HG03064 (cell line): ENCODE measurements at regions not wholly inside any gene's neighbourhood (a gene's known extent, or its start where the extent isn't known, plus 50 kb on each side); places are given as distances from the start of the nearest gene placed in this dataset.
"Not testable (repeated sequence)": the region's sequence is repeated elsewhere in the genome, so short reads cannot be mapped to it uniquely, and the experiment has no call there.

Source experiments
- ATAC-seq: cut with Tn5 transposase; IDR thresholded peaks from one replicate; pipeline ENCODE4 v1.9.1; 2021; ENCODE audit warnings: low read depth; ENCODE audit not compliant: unreplicated experiment

DNA sequence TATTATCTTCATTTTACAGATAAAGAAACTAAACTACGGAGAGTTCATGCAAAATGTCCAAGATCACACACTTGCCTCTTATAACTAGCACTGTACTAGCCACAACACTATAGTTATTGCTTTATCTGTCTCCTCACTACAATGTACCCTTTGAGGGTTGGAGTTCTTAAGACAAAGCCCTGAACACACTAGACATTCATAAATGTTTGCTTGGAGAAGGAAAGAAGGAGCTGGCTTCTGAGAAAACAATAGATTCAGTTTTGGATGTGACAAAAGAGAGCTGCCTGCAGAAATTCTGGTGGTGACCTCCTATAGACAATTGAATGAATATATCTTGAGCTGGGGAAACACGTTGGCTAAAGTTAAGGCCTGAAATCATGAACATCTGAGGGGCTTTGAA, 169.9 kb upstream of the ARHGEF26 start:
- ATAC-seq: no peak

DNA sequence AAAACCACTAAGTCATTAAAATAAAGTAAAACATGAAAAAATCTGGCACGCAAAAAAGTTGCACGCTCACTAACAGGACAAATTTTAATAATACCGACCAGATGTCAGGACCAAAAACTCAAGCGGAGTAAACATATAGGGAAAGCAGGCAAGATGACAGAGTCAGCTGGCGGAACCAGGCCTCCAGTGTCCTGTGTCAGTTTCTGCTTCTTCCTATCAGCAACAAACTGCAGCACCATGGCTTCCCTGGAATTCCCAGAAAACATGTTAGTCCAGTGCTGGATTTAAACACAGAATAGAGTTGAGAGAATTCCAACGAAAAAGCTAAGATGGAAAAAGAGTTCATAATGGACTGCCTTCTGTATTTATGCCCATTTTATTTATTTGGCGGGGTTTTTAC, 169.1 kb upstream of the ARHGEF26 start:
- no peak for ATAC-seq

DNA sequence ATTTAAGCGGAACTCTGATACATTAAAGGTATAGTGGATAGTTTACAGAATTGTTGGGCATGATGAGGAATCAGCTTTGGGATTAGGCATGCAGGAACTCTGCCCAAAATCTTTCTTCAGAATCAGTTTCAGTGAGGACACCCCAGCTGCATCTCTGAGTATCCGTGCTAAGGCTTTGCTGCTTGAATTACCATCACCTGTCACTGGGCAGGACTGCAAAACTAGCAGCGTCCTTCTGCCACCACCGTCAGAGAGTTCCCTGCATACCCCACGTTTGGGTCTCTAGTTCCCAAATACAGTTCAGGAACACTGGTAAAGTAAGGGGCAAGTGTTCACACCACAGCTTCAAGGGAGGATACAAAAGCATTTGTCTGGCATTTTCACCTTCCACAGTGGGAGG, 164.6 kb upstream of the ARHGEF26 start:
- no peak for ATAC-seq

DNA sequence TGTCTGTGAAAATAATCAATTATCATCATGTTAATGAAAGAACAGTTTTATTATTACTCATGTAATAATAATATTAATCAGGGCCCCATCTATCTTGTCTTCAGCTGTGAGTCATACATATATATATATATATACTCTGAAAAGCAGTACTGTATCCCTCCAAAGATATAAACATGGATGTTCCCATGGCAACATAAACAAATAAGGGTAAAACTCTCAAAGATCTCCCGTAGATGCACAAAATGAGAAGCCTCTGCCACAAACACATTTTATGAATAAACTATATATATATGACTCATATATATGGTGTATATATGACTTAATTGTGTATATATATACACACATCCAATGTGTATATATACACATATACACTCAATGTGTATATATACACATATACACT, 163.8 kb upstream of the ARHGEF26 start:
- ATAC-seq: no peak

DNA sequence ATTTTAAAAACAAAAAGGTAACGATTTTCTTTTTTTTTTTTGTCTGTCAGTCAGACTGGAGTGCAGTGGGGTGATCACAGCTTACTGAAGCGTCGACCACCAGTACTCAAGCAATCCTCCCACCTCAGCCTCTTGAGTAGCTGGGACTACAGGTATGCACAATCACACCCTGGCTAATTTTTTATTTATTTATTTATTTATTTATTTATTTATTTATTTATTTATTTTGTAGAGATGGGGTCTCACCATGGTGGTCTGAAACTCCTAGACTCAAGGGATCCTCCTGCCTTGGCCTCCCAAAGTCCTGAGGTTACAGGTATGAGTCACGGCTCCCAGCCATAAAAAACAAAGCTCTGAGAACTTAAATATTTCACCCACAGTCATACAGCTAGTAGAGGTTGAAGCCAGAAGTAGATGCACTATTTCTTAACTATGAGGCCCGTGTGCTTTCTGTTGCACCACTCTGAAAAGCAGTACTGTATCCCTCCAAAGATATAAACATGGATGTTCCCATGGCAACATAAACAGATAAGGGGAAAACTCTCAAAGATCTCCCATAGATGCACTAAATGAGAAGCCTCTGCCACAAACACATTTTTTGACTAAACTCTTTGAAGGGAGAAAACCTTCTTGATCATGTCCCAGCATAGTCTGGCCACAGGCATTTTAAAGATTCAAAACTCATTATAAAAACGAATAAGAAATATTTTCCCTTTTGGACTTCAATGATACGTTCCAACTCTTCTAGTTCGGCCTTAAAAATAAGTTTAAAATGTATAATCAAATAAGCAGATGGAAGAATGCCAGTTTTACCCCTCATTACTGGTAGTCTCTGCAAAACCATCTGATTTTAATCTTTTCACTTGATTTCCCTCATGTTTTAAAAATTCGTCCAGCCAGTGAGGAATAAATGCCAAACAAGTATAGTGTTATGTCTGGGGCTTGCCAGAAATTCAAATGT, 162.3 kb upstream of the ARHGEF26 start:
- no peak for ATAC-seq

DNA sequence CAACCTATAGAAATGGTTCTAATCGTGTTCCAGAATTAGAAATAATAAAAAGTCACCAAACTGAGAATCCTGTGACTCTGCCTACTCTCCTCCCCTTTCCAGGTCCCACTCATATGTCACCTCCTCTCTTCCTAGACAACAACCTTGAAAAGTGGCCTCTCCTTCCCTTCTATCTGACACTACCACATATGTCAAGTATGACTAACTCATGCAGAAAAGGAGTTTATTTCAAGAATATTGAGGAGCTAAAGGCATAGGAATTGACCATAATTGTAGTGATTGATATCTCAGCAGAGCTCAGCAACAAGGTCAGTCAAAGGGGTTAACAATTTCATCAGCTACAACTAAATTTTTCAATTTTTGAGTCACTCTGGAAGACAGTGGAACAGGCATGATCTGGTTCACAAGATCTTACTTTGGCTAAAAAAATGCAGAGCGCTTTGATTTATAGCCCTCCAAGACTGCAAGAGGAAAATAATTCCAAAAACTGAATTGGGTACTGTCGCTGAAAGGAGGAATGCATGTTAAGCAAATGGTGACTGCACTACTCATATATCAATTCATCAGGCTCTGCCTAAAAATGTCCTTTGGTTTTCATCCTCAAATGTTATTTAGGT, 160.6 kb upstream of the ARHGEF26 start:
- ATAC-seq: no peak

DNA sequence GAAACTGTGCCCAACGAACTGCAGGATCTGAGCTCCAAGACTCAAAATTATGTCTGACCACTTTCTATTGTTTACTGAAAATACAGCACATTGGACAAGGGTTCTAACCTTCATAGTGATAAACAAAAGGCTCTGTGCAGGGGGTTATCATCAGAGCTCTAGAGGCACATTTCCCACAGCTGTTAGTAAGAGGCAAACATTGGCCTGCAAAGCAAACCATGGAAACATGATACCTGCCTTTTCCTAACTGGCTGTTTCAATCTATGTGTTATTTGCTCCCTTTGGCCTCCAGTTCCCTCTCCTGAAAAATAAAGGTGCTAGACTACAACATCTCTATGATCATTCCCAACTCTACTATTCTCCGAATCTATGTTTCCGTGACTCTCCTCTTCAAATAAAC, 159.7 kb upstream of the ARHGEF26 start:
- no peak for ATAC-seq

DNA sequence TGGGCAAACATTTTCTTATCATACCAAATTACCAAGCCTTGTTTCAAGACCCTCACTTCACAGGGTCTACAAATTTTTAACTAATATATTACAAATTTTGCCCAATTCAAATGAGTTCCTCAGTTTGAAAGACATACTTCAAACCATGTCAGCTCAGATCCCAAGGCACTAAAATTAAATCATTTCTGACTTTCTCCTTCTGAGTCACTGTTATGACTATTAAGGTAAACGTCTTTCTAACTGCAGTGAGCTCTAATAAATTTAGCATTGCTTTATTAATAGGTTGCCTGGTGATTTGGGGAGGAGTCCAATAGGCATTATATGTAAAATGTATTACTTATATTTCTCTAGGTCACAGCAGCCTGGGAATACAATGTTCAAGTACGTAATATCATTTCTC, 158.2 kb upstream of the ARHGEF26 start:
- no peak for ATAC-seq

DNA sequence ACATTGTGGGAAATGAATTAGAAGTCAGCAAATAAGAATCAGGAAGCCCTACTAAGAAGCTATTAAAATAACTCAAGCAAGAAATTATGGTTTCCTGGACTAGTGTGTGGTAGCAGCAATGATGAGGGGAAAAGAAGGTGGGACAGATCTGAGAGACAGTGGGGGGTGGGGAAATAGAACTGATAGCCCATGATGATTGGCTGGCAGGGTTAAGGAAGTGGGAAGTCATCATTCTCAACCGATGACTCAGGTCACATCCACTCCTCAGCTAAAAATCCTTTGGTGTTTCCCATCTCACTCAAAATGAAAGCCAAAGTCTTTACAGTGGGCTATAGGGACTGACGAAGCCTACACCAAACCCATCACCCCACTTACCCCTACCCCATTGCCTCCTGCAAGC, 153.9 kb upstream of the ARHGEF26 start:
- no peak for ATAC-seq

DNA sequence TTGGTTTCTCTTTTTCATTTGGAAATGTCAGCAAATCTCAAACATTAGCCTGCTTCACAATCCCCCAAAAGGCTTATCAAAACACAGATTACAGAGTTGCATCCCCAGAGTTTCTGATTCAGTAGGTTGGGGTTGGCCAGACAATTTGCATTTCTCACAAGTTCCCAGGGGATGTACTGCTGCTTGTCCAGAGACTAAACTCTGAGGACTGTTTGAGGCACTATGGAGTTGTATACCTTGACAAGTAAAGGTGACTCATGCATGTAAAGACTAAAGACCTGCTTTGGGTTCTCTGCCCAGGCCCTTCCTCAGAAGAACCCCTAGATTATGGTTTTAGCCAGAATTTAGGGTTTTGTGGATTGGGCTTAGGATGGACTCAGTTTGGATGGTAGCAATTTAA, 151.1 kb upstream of the ARHGEF26 start:
- ATAC-seq: no peak

DNA sequence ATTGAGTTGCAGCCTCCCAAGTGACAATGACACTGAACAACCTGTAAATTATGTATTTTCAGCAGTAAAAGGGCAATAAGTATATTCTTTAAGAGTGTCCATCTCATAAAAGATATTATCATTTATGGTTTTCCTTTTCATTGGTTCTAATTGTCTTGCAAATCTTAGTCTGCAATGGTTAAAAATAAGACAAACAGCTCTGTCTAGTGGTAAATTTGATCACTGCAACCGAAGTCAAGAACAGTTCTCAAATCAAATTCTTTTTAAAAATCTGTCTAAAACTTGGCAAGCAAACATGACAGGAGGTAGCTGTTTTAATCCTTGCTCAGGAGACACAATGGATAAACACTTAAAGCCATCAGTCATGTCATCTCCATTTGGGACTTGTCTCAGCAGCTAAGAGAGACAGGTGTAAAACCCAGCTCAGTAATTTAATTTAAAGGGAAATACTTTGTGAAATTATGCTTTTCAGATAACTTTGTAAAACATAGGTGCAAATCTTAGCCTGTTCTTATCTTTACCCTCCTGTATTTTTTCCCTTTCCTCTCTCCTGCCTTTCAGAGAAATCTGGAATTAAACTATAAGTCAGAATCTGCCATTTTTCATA, 150.3 kb upstream of the ARHGEF26 start:
- ATAC-seq: no peak

DNA sequence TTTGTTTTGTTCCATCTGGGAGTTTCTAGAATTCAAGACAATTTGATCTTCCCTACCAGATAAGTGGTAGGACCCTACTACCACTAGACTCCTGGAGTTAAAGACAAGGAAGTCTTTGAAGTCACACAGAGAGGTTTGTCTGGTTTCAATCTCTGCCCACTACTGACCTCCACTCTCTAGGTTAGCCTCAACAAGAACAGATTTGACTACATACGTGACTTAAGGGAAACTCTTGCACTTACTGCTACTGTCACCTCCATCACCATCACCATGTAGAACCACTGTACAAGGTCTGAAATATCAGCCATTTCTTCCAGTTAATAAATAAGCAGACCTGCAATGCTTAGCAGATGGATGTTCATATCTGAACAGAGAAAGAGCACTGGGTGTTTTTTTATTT, 148.3 kb upstream of the ARHGEF26 start:
- peak; percentile 57 for ATAC-seq

DNA sequence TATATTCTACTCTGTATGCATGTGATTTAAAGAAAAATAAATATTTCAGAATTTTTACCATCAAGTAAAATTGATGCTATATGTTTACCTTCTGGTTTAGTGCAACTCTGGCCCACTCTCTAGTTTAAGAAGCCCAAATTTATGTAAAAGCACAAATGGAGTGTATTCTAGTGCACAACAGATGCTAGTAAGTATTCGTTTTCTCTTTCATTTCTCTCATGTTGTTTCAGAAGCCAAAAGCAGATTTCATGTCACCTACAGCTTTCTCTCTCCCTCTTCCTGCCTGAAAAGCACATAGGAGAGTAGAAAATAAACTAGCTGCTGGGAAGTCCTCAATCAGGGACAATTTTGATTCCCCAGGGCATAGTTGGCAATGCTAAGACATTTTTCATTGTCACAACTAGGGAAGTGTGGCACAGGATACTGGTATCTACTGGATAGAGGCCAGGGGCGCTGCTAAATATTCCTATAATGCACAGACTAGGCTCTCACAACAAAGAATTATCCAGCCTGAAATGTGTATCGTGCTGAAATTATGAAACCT, 147.4 kb upstream of the ARHGEF26 start:
- peak; percentile 59 for ATAC-seq

DNA sequence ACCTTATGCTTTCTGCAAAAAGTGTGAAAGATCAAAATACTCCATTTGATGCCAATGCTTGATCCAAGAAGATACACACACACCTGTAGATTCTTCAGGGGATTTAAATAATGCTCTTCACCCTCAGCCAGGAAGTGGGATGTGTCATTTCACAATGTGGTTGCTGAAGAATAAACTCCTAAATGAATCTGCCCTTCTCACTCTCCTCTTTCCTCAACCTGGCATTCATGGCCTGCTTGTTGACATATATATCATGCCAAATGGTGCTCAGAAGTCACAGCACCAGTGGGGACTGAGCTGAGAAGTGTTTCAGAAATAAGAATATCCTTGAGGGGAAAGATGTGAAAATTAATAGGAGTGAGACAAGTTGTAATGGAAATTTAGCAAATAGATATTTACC, 146.6 kb upstream of the ARHGEF26 start:
- no peak for ATAC-seq

DNA sequence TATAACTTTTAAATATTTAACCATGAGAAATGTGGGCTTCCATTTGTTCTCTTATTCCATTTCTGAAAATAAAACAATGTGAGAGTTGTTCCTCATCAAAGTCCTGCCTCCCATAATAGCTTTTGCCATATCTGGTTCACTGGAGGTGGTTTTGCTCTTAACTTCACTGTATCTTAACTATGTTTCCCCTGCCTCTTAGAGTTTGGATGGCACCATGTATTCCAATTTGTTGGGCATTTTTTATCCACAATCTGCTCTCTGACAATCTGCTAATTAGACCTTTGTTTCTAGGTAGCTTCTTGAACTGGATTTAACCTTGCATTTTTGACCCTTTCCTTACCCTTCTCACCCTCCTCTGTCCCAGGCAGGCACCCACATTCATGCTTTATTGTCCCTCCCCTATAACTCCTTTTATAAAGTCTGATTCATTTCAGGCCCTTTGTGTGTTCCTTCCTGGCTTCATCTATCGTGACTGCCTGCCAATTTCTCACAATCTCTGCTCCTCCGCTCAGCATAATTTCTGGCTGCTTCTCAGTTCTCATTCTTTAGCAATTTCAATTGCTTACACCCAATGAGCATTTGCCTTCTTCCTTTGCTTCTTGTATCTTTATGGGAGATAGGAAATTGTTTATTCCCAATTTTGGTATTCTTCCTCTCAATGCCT, 144.2 kb upstream of the ARHGEF26 start:
- ATAC-seq: no peak

DNA sequence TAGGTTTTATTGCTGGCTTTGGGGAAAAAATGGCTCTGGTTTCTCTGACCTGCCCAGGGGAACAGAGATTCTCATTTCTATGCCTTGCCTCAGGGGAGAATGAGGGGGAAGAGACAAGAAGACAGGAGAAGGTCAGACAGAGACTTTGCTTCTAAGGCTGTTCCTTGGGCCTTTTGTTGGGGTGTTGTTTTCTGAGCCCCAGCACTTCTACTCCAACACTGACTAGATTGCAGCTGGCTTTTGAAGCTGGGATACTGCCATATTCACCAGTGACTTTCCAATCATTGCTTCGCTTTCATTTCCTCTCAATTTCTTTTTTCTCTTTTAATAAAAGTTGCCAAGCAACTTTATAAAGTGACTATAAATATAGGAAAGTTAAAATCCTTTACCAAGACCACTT, 143.2 kb upstream of the ARHGEF26 start:
- ATAC-seq: no peak

DNA sequence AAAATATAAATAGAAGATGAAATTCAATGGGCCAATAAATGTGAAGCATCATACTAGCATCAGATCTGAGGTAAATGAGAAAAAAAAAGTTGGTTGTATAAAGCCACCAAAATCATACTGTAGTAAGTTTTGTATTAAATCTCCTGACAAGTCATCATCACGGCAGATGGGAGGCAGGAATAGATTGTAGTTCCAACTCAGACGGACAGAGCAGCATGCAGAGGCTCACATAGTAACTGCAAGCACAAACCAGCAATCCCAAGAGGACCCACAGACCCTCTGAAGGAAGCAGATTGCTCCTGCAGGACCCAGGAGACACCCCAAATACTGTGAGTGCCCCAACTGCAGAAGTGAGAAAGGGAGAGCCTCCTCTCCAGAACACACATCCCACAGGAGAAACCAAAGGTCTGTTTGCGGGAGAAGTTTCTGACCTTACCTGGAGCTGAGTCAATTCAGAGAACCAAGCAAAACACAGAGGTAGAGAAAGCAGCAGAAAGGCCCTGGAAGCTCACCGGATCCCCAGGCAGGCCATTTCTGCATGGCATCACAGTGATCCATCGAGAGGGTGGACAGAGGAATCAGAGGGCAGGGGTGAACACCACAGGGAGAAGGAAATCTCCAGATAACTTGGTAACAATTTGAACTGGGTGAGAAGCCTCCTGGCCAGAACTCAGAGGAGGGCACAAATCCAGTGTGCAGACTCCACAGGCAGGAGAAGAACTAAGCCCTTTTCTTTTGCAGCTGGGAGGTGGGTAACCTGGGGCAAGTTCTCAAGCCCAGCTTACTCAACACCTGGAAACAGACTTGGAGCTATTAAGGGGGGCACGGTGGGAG, 141.6 kb upstream of the ARHGEF26 start:
- no peak for ATAC-seq

DNA sequence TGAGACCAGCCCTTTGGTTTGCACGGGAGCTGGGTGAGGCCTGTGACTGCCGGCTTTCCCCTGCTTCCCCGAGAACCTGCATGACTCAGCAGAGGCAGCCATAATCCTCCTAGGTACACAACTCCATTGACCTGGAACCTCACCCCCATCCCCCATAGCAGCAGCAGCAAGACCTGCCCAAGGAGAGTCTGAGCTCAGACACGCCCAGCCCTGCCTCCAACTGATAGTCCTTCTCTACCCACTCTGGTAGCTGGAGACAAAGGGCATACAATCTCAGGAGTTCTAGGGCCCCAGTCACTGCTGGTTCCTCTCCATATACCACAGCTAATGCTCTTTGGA, 141.0 kb upstream of the ARHGEF26 start:
- no peak for ATAC-seq

DNA sequence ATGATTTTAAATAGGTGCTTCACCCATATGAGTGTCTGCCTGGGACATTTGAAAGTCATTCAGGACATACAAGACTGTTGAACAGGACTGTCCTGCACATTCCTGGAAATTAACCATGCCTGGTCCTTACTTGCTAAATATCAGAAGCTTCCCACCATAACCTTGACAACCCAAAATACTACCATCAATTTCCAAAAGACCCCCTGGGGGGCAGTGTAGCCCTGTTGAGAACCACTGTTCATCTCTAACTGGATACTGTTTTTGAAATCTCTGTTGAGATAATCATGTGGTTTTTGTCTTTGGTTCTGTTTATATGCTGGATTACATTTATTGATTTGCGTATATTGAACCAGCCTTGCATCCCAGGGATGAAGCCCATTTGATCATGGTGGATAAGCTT, 123.8 kb upstream of the ARHGEF26 start:
- ATAC-seq: not testable (repeated sequence)

DNA sequence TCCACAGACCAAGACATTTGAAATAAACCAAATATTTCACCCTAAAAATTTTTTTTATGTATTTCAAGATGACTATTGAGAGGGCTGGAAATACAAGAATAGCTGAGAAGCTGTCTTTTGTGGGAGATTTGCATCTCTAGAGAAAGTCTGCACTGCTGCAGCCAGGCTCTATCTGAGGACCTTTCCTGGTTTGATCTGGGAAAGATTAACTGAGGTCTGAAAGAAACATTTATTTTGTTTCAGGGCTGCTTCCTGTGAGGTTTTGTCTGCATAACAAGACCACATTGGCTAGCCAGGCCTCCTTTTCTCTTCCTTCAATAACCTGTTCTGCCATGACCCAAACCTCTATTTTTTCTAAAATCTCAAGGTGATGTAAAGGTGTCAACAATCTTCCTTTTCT, 117.5 kb upstream of the ARHGEF26 start:
- ATAC-seq: no peak
